AG10803 (cell line): ENCODE measurements at regions not wholly inside any gene's neighbourhood (a gene's known extent, or its start where the extent isn't known, plus 50 kb on each side); places are given as distances from the start of the nearest gene placed in this dataset.

Experiments used
- DNase-seq: peaks from one replicate; pipeline ENCODE4 v3.0.0; 2010; ENCODE audit warnings: low read depth
- H3K4me3 ChIP-seq: 2 replicates; pipeline ENCODE4 v1.5.1; 2011; ENCODE audit warnings: mild to moderate bottlenecking, low read length, control low read depth
- TF ChIP-seq, protein P1 (sequence below): conservative IDR thresholded peaks from 2 replicates; pipeline ENCODE4 v1.5.1; 2011; ENCODE audit warnings: mild to moderate bottlenecking, low read length, control low read depth, inconsistent platforms

DNA sequence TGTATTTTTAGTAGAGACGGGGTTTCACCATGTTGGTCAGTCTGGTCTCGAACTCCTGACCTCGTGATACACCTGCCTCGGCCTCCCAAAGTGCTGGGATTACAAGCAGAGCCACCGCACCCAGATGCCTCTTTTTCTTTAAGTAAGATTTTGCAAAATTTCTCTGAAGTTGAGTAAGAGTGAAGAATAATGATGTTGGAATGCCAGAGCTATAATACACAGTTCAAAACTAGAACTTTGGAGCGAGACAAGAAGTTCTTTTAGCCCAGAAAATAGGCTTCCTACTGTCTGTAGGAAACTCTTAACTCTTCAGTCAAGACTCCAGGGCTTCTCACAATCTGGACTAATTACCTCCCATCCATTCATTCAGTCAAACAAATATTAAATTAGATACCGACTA is 51.4 kb downstream of the MARCHF4 start:
- no peak overlapping the region for H3K4me3 ChIP-seq
- DNase-seq: peak; percentile 55
- TF ChIP-seq, protein P1, sequence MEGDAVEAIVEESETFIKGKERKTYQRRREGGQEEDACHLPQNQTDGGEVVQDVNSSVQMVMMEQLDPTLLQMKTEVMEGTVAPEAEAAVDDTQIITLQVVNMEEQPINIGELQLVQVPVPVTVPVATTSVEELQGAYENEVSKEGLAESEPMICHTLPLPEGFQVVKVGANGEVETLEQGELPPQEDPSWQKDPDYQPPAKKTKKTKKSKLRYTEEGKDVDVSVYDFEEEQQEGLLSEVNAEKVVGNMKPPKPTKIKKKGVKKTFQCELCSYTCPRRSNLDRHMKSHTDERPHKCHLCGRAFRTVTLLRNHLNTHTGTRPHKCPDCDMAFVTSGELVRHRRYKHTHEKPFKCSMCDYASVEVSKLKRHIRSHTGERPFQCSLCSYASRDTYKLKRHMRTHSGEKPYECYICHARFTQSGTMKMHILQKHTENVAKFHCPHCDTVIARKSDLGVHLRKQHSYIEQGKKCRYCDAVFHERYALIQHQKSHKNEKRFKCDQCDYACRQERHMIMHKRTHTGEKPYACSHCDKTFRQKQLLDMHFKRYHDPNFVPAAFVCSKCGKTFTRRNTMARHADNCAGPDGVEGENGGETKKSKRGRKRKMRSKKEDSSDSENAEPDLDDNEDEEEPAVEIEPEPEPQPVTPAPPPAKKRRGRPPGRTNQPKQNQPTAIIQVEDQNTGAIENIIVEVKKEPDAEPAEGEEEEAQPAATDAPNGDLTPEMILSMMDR: no peak

DNA sequence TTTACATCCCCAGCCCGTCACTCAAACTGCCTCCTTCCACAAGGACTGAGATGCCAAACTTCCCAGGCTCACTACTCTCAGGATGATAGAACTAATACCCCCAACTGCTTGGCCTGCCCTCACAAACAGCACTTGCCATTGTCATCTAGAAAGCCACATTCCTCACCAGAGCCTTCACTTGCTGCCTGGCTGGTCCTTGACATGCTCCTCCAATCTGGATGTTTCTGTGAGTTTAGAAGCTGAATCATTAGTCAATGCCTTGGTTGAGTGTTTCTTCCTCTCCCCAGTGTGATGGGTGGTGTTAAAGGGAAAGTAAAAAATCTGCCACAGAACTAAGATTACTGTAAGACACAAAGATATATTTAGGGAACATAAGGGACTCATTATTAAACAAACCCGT is 52.5 kb downstream of the MARCHF4 start:
- TF ChIP-seq, protein P1: no peak
- peak; percentile 77 for DNase-seq
- H3K4me3 ChIP-seq: no peak overlapping the region

DNA sequence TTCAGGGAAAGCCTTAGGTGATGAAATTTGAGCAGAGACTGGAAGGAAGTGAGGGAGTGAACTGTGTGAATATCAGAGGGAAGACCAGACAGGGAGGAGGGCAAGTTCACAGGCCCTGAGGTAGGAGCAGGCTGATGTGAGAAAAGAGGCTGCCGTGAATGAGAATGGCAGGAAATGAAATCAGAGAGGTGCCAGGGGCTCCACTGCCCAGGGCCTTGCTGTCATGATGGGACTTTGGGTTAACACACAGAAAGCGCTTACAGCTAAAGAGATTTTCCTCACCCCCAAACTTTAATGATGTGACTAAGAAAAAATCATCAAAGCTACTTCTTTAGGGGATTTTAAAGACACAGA is 53.8 kb downstream of the MARCHF4 start:
- DNase-seq: no peak

DNA sequence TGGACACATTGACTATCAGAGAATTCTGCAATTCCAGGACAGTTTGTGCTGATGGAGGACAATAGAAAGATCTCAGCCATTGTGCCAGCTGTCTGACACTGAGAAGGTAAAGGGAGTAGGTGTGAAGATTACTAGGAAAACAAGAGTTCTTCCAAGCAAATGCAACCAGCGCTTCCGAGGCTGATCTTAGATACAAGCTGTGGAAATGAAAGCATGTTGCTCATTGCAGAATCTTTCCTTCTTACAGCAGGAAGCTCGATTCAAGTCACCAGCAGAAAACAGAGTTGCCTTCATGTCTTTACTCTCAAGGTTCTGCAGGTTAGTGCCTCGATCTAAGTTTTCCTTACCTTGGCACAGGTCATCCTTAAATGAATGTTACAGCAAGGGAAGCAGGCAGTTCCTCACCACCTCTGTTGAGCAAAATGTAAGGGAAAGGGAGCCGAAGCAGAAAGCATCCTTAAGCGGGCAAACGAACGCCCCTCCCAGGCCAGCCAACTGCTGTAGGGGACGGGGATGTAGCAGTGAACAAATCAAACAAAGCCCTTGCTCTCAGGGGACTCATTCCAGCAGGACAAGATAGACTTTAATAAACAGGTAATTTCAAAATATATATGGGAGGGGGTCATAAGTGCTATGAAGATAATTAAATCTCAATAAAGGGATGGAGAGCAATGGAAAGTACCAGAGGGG is 54.3 kb downstream of the MARCHF4 start:
- H3K4me3 ChIP-seq: 0 out of 2 replicates have a peak overlapping the region, but pooled peaks have one; percentile 8
- TF ChIP-seq, protein P1: no peak
- no peak for DNase-seq

More for the DNA sequence above, 53.8 kb downstream of the MARCHF4 start:
- TF ChIP-seq, protein P1: no peak
- no peak overlapping the region for H3K4me3 ChIP-seq

DNA sequence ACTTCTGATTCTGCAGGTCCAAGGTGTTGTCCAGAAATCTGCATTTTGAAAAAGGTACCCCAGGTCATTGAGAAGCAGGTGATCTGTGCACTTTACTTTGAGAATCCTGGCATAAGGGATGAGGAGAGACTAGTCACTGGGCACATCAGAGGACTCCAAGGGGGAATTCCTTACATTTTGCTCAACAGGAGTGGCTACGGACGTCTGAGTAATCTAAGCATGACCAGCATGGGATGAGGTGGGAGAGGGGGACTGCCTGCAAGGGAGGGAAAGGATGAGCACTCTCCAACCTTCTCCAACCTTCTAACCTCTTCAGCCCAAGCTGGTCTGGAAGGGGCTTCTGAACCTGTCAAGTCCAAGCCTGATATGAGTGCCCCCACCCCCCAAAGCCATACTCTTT is 55.5 kb downstream of the MARCHF4 start:
- TF ChIP-seq, protein P1: no peak
- peak; percentile 69 for DNase-seq
- H3K4me3 ChIP-seq: no peak overlapping the region

DNA sequence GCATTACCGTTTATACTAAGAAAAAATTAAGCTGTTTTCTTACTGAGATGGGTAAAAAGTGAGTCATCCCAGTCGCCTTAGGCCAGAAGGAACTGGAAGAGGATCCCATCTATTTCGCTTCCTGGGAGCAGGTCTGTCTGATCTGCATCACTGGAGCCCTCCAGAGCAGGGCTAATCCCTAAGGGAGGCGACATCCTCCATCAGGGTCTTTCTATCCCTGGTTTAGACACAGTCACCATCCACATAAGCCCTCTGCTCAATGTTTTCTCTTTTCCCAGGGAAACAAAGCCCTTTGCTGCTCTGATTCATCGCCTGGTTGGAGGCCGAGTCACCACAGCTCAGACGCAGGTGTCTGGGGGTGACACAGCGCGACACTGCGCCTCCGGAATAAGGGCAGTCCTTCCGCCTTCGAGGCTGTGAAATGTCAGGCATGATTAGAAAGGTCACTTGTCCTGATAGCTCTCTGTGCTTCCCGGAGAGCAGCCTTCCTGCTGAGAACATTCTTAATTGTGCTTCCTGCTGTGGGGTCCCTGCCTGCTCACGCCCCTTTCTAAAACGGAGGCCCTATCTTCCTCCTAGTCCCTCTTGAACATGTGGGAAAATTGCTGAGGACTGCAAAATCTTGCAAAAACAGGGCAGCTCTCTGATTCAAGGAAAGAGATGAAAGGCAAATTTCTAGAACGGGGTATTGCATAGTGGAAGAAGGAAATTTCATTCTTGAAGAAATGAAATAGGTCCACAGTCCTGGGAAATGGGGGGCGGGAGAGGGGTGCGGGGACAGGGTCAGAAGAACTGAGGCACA is 56.3 kb downstream of the MARCHF4 start:
- TF ChIP-seq, protein P1: no peak
- peak; percentile 64 for DNase-seq
- H3K4me3 ChIP-seq: 0 out of 2 replicates have a peak overlapping the region, but pooled peaks have one; percentile 0

DNA sequence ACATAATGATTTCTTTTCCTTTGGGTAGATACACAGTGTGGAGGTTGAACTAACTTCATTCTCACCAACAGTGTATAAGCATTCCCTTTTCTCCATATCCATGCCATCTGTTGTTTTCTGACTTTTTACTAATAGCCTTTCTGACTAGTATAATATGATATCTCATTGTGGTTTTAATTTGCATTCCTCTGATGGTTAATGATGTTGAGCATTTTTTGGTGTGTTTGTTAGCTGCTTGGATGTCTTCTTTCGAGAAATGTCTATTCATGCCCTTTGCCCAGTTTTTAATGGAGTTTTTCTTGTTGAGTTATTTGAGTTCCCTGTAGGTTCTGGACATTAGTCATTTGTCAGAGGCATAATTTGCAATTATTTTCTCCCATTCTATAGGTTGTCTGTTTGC is 59.8 kb downstream of the MARCHF4 start:
- no peak overlapping the region for H3K4me3 ChIP-seq
- TF ChIP-seq, protein P1: no peak
- DNase-seq: peak; percentile 69
